ENCODE measurements at regions not wholly inside any gene's neighbourhood (a gene's known extent, or its start where the extent isn't known, plus 50 kb on each side); places are given as distances from the start of the nearest gene placed in this dataset.
"Not testable (repeated sequence)": the region's sequence is repeated elsewhere in the genome, so short reads cannot be mapped to it uniquely, and the experiment has no call there.

DNA sequence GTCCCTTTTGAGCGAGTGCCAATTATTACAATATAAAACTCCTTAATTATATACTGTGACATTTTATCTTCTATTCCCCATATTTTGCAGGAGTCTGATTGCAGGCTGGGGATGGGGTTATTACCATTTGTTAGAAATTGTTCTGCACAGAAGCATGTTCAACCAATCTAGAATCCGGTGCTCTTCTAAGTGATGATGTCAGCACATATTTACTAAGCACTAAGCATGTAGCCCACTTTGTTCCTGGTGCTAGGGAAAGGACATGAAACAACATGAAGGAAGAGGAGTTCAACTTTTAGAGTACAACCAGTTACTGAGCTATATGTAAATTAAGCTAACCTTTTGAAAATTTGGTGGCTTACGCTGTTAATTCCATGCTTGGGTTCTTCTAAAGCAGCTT, 52.8 kb upstream of the IL1RAPL2 start:
- no peak for DNase-seq

DNA sequence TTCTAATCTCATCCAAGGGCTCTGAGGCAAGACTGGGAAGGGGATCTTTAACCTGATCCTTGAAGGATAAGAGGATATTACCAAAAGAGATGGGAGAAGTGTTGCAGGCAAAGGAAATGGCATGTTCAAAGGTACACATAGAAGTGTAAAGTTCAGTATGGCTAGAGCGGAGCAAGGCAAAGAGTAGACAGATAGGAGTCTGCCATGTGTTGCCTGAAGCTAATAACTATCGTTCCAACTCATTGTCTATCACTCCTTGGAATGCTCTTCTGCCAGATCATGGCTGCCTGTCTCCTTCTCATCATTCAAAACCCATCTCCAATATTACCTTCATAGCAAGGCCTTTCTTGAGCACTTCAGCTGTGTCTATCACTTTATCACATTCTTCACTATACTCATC, 55.2 kb upstream of the IL1RAPL2 start:
- no peak for DNase-seq

DNA sequence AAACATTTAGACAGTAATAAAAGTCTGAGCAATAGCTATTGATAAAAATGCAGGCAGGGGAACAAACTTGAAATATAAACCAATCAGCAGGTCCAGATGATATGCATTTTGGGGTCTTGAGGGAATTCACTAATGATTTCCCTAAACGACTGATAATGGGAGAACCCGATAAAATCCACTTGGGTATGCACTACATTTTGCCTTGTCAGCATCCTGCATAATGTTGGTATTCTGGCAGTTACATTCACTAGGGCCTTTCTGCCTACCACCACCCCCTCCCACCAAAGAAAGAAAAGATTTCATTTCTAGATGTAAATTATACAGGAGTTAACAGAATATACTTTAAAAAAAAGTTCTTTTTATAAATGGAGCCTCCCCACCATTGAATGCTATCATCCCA, 63.5 kb upstream of the IL1RAPL2 start:
- DNase-seq: no peak

DNA sequence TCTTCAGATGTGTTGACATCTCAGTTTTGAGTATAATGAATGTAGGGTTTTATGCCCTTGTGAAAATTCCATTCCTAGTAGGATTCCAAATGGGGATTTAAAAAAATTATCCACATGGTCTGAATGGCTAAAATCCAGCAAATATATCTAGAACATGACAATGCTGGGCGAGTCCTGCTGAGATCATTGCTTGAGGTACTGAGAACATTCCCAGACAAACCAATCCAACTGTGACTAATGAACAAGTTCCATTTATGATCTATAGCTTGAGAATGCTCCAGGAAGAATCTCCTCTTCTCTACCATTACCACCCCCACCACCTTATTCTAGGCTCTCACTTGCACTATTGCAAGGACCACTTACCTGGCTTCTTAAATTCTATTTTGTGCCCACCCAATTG, 77.2 kb upstream of the IL1RAPL2 start:
- DNase-seq: no peak

DNA sequence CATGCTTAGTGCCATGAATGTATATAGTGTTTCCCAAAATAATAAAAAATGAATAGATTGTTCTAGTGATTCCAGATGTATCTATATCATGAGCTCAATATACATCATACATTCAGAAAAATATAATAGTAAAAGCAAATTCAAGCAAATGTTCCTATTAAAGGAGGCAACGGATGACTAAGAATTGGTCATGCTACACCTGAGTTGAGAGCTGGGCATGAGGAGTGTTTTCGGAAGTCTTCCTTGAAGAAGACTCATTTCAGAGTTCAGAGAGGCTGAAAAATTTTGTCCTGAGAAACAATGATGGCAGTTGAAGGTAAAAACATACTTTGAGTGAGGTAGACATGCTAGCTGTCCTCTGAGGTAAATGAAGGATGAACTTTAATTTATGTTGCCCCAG, 79.3 kb upstream of the IL1RAPL2 start:
- DNase-seq: no peak

DNA sequence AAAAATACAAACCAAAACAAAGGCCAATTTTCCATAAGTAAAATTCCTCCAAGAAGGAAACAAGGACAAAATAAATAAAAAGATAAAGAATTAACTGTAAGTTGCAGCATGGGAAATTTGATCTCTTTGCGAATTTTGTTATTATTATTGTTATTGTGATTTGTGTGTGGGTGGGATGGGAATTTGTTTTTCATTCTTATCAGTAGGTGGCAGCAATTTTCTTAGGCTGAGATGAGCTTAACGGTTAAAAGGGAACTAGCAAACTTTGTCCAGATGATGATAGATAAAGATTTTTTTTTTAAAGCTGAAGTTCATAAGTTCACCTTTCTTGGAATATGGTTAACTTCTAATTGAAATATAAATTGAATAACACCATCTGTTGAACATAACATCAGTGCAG, 83.2 kb upstream of the IL1RAPL2 start:
- DNase-seq: no peak

DNA sequence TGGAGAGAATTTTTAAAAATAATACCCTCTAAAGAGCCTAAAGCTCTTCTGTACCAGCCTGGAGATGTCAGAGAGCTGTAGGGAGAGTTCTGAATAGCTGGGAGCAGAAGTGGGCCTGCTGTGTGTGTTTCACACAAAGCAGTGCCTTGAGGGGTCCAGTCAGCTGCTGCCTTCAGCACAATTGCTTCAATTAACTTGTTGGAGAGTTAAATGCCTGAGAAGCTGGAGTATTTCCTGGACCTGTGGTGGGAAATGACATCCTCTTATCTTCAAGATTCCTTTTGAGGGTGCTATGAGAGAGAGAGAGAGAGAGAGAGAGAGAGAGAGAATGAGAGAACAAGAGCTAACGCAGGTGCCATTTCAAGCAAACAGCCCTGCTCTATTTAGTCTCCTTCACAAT, 96.2 kb upstream of the IL1RAPL2 start:
- DNase-seq: no peak

DNA sequence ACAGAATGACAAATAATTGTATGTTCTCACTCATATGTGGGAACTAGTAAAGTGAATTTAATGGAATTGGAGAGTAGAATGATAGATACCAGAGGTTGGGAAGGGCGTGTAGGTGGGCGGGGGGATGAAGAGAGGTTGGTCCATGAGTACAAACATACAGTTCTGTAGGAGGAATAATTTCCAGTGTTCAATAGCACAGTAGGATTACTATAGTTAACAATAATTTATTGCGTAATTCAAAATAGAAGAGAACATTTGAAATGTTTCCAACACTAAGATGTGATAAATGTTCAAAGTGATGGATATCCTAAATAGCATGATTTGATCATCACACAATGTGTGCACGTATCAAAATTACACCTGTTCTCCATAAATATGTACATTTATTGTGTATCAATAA, 106.2 kb upstream of the IL1RAPL2 start:
- DNase-seq: no peak

DNA sequence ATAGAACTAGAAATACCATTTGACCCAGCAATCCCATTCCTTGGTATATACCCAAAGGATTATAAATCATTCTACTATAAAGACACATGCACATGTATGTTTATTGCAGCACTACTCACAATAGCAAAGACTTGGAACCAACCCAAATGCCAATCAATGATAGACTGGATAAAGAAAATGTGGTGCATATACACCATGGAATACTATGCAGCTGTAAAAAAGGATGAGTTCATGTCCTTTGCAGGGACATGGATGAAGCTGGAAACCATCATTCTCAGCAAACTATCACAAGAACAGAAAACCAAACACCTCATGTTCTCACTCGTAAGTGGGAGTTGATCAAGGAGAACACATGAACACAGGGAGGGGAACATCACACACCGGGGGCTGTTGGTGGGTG, 108.9 kb upstream of the IL1RAPL2 start:
- DNase-seq: not testable (repeated sequence)

DNA sequence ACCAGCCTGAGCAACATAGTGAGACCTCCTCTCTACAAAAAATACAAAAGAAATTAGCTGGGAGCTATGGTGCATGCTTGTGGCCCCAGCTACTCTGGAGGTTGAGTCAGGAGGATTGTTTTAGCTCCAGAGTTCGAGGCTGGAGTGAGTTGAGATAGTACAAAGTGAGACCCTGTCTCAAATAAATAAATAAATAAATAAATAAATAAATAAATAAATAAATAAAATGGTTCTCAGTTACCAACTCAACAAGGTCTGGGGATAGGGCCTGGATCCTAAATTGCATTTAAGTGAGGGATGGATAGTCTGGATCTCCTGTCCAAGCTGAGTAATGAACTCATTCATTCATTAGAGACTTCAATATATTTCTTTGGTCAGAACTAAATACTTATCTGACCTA, 115.7 kb upstream of the IL1RAPL2 start:
- DNase-seq: no peak

DNA sequence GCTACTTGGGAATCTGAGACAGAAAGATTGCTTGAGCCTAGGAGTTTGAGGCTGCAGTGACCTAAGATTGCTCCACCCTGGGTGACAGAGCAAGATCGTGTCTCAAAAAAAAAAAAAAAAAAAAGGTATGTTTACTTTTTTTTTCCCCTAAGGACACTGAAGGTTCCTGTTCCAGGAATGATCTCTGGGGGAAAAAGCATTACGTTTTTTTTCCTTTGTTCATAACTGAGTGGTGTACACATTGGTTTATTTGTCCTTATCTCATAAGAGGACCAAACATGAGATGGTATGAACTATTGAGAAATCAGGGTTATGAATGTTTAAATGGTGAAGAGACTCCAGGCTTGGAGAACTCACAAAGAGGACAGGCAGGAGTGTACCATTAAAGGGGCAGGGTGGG, 120.4 kb upstream of the IL1RAPL2 start:
- DNase-seq: no peak

DNA sequence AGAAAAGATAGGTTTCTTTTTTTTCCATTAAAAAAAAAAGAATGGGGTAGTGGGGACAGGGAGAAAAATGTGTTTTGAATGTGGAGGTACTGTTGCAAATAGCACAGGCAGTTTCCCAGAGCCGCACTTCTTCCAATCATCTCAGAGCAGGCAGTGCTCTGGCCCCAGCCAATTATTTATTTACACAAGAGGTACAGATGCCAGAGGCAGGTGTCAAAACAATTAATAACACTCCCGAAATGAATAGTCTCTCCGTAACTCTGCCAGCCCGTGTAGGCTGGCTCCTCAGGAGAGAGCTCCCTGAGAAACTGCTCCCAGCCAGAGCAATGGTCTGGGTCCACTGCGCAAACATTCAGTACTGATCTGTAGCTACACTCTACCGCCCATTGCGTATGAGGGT, 130.8 kb upstream of the IL1RAPL2 start:
- no peak for DNase-seq

DNA sequence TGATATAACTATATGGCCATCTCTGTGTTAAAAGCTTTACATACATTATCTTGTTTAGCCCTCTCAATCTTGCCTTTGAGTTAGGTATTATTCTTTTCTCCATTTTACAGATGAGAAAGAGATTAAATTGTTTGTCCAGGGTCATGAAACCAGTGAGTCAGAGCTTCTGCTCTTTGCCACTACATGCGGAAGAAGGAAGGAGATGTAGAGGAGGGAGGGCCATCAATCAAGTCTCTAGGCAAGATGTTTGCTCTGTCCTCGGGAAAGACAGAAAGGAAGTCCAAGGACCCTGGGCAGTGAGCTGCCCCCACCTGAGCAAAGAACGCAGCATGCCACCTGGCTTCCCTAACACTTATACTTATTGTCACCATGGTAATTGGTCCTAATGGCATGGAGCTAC, 133.7 kb upstream of the IL1RAPL2 start:
- DNase-seq: no peak

DNA sequence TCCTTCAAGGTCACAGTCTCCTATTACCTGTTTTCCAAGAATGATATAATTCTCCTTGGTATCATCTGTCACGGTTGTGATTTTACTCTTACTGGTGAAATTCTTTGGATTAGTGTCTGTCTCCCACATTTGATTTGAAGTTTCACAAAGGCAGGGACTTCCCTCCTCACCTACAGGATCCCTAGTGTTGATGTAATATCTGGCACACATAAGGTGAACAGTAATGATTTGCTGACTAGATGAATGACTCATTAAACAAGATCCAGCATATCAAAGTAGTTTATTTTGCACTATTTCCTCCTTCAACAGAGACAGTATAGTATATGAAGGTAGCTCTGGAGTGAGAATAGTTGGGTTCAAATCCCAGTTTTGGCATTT, 135.3 kb upstream of the IL1RAPL2 start:
- DNase-seq: no peak

DNA sequence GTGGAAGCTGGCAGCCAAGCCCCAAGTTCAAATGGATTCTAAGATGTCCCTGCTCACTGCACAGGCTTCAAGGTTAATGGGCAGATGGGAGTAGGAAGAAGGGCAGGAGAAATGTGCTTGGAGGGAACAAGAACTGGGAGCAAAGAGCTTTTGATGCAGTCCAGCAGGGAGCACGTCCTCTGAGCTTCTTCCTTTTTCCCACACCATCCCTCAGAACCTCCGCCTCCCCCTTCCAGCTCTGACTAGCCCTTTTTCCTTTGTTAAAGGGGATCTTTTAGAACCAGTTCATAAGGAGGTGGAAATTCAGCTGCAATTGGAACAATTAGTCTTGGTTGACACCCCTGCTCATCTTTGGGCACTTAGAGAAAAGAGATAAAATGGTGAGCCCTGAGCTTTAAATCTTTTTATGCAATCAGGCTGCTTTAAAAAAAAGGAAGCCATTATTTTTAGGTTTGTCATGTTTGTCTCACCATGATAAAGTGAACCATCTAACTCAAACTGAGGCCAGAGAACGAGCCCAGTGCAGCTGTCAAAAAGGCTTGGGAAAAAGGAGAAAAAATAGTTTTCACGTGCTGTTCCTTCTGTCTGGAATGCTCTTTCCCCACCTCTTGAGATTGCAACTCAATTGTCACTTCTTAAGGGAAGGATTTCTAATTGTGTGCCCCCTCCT, 135.8 kb upstream of the IL1RAPL2 start:
- no peak for DNase-seq

DNA sequence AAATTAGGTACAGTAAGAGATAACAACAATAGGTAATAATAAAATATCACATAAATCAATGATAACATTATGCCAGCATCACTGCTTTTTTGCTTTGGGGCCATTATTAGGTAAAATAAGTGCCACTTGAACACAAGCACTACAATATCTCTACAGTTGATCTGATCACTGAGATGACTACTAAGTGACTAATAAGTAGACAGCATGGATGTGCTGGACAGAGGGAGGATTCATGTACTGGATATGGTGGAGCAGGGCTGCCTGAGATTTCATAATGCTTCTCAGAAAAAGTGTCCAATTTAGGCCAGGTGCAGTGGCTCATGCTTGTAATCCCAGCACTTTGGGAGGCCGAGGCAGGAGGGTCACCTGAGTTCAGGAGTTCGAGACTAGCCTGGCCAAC, 137.8 kb upstream of the IL1RAPL2 start:
- no peak for DNase-seq

DNA sequence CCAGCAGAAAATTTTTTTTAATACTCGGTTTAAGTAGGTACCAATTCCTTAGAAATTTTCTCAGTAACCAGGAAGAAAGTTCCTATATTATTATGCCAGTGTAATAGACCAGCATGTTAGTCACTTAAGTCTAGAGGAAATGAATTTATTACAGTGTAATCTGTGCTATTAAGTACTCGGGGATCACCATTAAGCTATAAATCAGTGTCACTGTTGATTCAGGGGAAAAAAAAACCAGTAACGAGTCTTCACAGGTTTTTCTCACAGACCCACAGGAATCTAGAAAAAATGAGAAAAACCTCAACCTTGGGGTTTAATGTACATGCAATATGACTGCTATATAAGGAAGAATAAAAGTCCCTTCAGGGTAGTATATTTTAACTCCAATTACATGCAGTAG, 138.3 kb upstream of the IL1RAPL2 start:
- DNase-seq: no peak

DNA sequence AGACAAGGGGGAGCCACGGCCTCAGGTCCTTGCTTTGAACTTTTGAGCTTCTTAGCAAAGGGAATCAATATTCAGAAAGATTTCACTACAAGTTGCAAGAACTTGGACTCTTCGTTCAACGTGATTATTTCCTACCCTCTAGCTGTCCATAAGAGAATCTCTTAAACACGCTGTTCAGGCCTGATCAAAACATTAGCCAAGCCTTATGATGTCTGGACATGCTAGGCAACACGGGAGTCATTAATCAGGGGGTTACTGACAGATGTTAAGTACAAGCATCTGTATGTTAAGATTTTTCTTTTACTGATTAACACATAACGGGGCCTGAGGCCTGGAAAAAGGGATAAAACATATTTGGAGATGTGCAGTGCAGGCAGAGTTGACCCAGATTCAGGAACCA, 138.9 kb upstream of the IL1RAPL2 start:
- no peak for DNase-seq

DNA sequence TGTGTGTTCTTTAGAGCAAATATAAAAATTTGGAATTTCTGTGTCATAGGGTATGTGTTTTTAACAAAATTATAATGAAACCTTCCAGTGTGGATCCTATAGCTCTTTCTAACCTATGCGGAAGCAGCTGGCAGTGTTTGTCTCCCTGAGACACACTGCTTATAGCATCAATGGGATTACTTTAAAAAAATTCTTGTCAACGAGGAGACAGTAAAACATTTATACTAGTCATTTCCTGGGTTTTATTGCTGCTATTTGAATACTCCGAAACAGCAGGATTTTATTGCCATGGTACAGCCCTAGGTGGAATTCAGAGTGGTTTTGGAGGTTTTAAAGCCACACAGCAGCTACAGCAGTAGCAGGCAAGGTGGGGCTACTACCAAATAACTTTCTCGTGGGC, 145.1 kb upstream of the IL1RAPL2 start:
- DNase-seq: no peak

DNA sequence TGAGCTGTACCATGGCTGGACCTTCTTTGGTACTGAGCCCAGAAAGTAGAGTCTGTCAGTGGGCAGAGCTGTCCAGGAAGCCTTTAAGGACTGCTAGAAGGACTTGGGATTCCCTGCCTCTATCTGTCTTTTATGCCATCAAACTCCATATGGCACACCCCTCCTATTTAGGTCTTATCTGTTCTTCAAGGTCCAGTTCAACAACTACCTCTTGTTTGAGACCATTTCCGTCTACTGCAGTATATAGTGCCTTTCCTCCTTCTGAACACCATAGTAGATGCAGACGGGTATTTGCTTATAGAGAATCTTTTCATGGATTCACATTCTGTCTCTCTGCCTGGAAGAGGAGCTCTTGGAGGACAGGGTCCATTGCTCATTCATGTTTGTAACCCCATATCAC, 146.1 kb upstream of the IL1RAPL2 start:
- DNase-seq: no peak

DNA sequence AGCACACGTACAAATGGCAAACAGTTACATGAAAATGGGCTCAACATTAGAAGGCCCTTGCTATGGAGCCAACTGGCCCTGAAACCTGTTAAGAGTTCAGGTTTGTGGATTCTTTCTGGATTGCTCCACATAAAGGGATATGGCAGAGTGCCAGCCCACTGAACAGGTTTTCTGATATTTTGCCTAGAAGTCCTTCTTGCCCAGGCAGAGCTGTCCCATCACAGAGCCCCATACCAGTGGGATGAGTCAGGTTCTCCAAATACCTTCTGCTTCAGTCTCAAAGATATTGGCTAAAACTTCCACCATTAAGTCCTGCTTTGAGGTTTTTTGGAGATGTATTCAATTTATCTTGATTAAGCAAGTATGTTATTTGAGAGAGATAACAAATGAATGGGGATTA, 146.8 kb upstream of the IL1RAPL2 start:
- DNase-seq: no peak

DNA sequence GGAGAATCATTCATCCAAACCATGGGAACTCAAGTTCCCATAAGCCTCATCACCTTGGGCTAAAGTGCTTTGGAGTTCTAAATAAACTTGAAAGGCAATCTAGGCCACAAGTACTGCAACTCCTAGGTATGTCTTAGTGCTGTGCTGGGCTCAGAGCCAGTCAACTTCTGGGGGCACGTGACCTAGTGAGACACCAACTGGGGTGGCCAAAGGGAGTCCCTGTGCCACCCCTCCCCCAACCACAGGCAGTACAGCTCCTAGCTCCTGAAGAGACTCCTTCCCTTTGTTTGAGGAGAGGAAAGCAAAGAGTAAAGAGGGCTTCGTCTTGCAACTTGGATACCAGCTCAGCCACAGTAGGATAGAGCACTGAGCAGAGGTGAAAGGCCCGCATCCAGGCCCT, 154.2 kb upstream of the IL1RAPL2 start:
- no peak for DNase-seq

DNA sequence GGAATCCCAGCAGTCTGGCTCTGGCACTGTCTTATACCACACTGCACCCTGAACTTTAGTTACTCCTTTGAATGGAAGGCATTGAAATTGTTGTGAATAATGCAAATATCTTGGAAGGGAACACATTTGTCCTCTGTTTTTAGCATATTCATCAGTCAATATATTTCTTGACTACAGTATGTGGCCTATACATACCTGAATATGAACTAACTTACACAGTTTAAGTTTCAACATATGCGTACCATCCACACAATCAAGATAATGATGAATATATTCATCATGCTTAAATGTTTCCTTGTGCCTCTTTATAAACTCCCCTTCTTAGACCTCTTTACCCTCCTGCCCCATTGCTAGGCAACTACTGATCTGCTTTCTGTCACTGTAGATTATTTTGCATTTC, 145.7 kb upstream of the ESX1 start:
- DNase-seq: no peak

DNA sequence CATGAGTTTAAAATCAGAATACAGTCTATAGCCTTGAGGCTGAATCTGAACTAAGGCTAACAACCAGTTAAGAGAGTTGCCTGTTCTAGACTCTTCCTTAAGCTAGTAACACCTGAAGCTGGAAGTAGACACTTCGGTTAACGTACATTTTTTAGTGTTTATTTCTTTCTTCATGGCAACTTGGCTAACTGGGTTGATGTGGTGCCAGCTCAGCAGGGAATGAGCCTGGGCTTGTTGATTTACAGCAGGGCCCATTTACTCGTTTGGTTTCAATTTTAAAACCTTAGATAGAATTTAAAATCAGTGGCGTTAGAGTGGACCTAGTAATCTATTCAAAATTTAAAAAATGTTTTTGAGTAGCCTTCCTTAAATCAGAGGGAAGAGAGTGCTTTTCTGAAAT, 137.6 kb upstream of the ESX1 start:
- DNase-seq: no peak

DNA sequence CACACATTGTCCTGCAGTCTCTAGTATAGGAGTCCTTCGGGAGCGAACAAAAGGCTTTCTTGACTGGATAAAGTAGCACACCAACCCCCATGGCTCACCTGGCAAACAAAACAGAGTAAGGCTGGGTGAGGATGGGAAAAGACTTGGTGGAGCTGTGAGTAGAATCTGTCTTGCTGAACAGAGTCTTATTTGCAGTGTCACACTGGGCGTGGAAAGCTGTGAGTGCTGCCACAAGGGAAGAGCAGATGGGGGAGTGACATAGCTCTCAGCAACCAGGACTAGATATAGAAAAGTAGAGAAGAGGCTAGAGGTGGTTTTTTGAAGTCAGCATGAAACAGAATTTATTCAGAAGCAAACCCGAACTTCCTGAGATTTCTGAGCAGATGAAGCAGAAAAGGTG, 137.2 kb upstream of the ESX1 start:
- no peak for DNase-seq

DNA sequence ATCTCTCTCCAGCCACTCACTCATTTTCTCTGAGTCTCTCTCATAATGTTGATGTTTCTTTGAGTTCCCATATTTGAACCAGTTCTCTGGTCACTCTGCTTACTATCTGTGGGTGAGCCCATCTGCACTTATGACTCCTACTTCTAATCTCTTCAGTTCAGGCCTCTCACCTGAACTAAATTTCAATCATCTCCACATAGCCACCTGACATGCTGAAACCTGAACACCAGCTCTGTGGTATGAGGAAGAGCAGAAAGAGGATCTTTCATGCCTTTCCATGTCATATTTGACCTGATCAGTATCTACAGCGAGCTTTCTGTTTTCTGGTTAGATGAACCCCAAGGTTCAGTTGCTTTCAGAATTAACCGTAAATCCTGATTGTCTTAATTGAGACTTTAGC, 122.2 kb upstream of the ESX1 start:
- DNase-seq: no peak

Data from CD4-positive, alpha-beta T cell treated with Interleukin-4 for 1 hour (primary cell).